22Rv1 (cell line): ENCODE measurements at regions not wholly inside any gene's neighbourhood (a gene's known extent, or its start where the extent isn't known, plus 50 kb on each side); places are given as distances from the start of the nearest gene placed in this dataset.

Experiments
- H3K27ac ChIP-seq: fragments of 450-650 bp; 2 replicates; pipeline ENCODE4 v1.5.1; 2017
- ZFX ChIP-seq: fragments of 450-650 bp; IDR thresholded peaks from 2 replicates; pipeline ENCODE4 v1.6.1; 2017; ENCODE audit warnings: antibody characterized with exemption, borderline replicate concordance
- TF ChIP-seq, protein P1 (sequence below): fragments of 450-650 bp; IDR thresholded peaks from 2 replicates; pipeline ENCODE4 v1.5.1; 2017; ENCODE audit warnings: mild to moderate bottlenecking

DNA sequence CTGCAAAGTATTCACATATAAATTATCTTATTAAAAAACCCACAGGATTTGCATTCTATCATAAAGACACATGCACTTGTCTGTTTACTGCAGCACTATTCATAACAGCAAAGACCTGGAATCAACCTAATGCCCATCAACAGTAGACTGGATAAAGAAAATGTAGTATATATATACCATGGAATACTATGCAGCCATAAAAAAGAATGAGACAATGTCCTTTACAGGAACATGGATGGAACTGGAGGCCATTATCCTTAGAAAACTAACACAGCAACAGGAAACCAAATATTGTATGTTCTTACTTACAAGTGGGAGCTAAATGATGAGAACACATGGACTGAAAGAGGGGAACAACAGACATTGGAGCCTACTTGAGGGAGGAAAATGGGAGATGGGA is 97.0 kb downstream of the FAM217A start:
- H3K27ac ChIP-seq, result no peak overlapping the region
- no peak for TF ChIP-seq ZFX
- TF ChIP-seq, protein P1, sequence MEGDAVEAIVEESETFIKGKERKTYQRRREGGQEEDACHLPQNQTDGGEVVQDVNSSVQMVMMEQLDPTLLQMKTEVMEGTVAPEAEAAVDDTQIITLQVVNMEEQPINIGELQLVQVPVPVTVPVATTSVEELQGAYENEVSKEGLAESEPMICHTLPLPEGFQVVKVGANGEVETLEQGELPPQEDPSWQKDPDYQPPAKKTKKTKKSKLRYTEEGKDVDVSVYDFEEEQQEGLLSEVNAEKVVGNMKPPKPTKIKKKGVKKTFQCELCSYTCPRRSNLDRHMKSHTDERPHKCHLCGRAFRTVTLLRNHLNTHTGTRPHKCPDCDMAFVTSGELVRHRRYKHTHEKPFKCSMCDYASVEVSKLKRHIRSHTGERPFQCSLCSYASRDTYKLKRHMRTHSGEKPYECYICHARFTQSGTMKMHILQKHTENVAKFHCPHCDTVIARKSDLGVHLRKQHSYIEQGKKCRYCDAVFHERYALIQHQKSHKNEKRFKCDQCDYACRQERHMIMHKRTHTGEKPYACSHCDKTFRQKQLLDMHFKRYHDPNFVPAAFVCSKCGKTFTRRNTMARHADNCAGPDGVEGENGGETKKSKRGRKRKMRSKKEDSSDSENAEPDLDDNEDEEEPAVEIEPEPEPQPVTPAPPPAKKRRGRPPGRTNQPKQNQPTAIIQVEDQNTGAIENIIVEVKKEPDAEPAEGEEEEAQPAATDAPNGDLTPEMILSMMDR, result no peak

DNA sequence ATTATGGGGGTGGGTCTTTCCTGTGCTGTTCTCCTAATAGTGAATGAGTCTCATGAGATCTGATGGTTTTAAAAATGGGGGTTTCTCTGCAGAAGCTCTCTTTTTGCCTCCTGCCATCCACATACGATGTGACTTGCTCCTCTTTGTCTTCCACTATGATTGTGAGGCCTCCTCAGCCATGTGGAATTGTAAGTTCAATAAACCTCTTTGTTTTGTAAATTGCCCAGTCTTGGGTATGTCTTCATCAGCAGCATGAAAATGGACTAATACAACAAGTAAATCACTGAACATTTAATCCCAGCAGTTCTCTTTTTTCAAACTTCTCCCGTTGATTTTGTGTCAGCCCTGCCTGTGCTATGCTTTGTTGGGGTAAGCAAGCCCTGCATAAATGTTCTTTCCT is 95.2 kb downstream of the FAM217A start:
- TF ChIP-seq, protein P1, result no peak
- no peak for TF ChIP-seq ZFX
- H3K27ac ChIP-seq, result no peak overlapping the region

DNA sequence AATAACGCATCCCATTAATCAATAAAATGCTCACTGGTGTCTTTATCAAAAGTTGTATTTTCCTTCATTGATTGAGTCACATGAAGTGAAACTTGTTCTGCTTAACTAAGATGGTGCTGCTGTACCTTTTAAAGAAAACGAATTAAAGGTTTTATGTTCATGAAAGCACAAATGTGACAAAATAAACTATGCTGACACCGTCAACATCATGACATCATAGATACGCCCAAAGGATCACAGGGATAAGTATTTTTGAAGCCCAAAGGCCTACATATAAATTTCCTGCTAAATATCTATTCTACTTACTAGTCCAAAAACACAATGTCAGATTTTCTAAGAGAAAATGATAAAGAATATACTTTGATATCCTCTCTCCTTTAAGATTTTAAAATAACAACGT is 94.4 kb downstream of the FAM217A start:
- TF ChIP-seq, protein P1, result no peak
- no peak for TF ChIP-seq ZFX
- H3K27ac ChIP-seq, result no peak overlapping the region

DNA sequence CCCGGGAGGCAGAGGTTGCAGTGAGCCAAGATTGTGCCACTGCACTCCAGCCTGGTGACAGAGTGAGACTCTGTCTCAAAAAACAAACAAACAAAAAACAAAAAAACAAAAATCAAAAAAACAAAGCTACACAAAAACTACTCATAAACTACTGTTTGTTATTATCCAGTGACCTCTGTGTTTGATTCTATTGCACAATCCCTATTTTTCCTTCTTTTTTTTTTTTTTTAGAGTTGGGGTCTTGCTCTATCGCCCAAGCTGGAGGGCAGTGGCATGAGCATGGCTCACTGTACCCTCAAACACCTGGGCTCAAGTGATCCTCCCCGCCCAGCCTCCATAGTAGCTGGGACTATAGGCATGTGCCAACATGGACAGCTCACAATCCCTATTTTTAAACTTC is 92.7 kb downstream of the FAM217A start:
- no peak overlapping the region for H3K27ac ChIP-seq
- TF ChIP-seq, protein P1, result no peak
- TF ChIP-seq ZFX, result no peak

DNA sequence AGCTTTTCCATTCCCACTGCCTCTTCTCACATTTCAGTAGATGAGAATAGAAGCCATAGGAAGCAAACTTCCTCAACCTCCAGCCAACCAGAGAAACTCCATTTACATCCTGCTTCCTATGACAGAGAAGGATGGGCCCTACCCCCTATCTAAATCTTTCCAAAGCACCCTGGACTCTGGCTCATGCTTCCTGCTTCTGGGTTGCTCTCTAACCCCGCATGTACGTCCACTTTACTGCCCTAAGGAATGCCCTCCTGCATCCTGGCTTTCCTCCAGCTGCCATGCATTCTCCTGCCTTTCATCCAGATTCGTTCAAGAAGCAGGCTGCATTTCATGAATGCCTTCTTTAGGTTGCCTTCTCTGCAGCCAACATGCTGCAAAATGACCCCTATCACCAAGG is 91.9 kb downstream of the FAM217A start:
- H3K27ac ChIP-seq, result no peak overlapping the region
- no peak for TF ChIP-seq ZFX
- TF ChIP-seq, protein P1, result no peak

DNA sequence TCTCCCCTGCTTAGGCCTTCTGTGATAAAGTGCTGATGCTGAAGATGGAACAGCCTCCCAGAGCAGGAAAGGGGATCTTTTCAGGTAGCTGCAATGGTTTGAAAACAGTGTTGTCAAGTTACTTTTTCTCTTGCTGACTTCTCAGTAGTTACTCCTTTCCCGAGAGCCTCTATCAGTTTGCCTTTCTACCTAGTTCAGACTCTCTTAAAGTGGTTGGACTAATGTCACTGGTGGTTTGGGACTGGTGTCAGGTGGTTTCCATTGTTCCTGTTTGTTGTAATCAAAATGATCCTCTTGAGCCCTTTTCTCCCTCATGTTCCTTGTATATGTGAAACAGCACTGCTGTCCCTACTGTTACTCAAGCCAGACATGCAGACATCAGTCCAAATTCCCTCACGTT is 91.4 kb downstream of the FAM217A start:
- H3K27ac ChIP-seq, result no peak overlapping the region
- no peak for TF ChIP-seq ZFX

DNA sequence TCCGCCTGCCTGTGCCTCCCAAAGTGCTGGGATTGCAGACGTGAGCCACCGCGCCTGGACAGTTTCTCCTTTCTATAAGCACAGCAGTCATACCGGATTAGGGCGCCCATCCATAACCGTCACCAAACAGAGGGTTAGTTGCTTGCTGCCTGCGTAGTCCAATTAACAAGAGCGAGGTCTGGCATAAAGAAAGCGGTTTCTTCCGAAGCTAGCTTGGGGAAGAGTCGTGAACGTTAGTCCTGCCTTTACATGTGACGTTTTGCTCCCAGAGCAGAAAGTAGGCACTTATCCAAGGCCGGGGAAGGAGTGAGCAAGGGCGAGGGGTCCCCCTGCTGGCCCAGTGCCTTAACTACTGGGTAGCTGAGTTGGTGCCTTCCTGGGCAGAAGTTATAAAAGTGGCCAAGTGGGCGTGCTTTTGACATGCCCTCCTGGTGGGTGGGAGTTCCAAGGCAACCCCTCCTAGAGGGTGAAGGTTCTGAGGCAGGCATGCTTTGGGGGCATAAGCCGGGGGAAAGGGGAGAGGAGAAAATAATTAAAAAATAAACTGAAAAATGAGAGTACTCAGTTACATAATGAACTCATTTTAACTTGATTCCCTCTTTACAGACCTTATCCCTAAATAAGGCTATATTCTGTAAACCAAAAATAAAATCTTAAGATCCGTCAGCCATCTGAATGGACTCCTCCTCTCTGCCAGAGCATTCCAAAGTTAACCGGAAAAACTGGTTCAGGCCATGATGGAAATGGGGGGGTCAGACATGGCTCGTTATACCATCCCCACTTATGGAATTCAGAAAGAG is 88.0 kb downstream of the FAM217A start:
- no peak overlapping the region for H3K27ac ChIP-seq
- TF ChIP-seq, protein P1, result peak; percentile 91
- no peak for TF ChIP-seq ZFX

DNA sequence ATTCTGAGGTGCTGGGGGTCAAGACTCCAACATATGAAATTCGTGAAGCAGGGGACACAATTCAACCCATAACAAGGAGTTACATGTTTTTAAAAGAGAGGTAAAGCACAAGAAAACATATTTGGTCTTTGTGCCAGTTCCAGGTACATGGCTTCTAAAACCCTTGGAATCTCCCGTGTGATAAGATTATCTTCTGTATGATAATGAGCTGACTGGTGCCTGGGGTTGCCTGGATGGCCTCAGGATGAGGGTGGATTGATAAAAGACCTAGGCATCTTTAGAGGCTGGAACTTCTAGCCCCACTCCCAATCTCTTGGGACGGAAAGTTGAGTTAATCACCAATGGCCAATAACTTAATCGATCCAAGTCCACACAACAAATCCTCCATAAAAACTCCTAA is 87.0 kb downstream of the FAM217A start:
- no peak overlapping the region for H3K27ac ChIP-seq
- TF ChIP-seq, protein P1, result no peak
- TF ChIP-seq ZFX, result no peak
